ENCODE measurements at regions not wholly inside any gene's neighbourhood (a gene's known extent, or its start where the extent isn't known, plus 50 kb on each side); places are given as distances from the start of the nearest gene placed in this dataset.

- Histone ChIP-seq H3K9me3 (replicated peaks; ENCODE audit: control insufficient read depth, insufficient read depth, low read length) (no peaks in the 10 kb centered on the region), H4K20me1 (replicated peaks; ENCODE audit: control insufficient read depth, extremely low read depth, insufficient read depth, low read length) (no peaks in the 10 kb centered on the region), H3K4me2 (ENCODE audit: insufficient read depth, low read length) (no peak overlapping the region), H2AFZ (ENCODE audit: low read depth, low read length) (no peak overlapping the region), H3K4me3 (replicated peaks in 1 of 3; ENCODE audit: insufficient read depth in 1 of 3, low read depth in 1 of 3, low read length in 3 of 3) (no peak overlapping the region), H3K27me3 (ENCODE audit: control insufficient read depth in 2 of 2, insufficient read depth in 2 of 2, low read length in 2 of 2) (peaks cover 4 to 5% of the 10 kb centered on the region in 2 experiments), H3K36me3 (ENCODE audit: control insufficient read depth in 2 of 2, extremely low read depth in 1 of 2, insufficient read depth in 2 of 2, low read length in 2 of 2) (no peaks in the 10 kb centered on the region), H3K4me1 (ENCODE audit: control insufficient read depth, extremely low read depth, insufficient read depth, low read length) (no peaks in the 10 kb centered on the region), H3K9me1 (replicated peaks; ENCODE audit: control insufficient read depth, extremely low read depth, insufficient read depth, low read length) (no peaks in the 10 kb centered on the region), H3K27ac (ENCODE audit: insufficient read depth, low read depth, low read length) (no peak overlapping the region), H3K79me2 (ENCODE audit: control insufficient read depth, insufficient read depth, low read length) (no peaks in the 10 kb centered on the region), H3K9ac (replicated peaks; ENCODE audit: extremely low read depth, insufficient read depth, low read length) (no peak overlapping the region)
- ChIA-PET POLR2A (no interaction called here), CTCF (interaction anchor here (1.4 to 3.1 kb wide), 2 partner anchors 14 to 24 kb away, joined by 5 to 16 read pairs; no protein-coding TSS in a partner anchor)
- FAIRE-seq (no peak), DNase-seq (ENCODE audit: low read depth, low spot score) (no peak)
- no peak for TF ChIP-seq GATA2 (IDR thresholded peaks at IDR 0.05; ENCODE audit: insufficient read depth, insufficient read length, low read depth, low read length)
- no peak for TF ChIP-seq JUN (IDR thresholded peaks at IDR 0.05; ENCODE audit: borderline replicate concordance, insufficient read depth, insufficient read length, low read depth)
- TF ChIP-seq POLR2A (IDR thresholded peaks at IDR 0.05; ENCODE audit: low read depth, low read length) = no peak
- TF ChIP-seq EZH2 (IDR thresholded peaks at IDR 0.05; ENCODE audit: borderline replicate concordance, low read depth, low read length, severe bottlenecking) = no peak
- no peak for TF ChIP-seq POLR2AphosphoS5 (IDR thresholded peaks at IDR 0.05; ENCODE audit: insufficient read depth, low read depth, low read length)
- no peak for TF ChIP-seq MAX (IDR thresholded peaks at IDR 0.05; ENCODE audit: insufficient read depth, insufficient read length)
- TF ChIP-seq FOS (IDR thresholded peaks at IDR 0.05; ENCODE audit: borderline replicate concordance, insufficient read depth, low read length) = no peak
- no peak for TF ChIP-seq MYC (IDR thresholded peaks at IDR 0.05; ENCODE audit: low read depth, low read length)
- TF ChIP-seq CTCF (IDR thresholded peaks at IDR 0.05; ENCODE audit: extremely low read depth in 1 of 2, insufficient read depth in 1 of 2, low read depth in 1 of 2, low read length in 2 of 2) = no peak
- BruUV-seq (replicated peaks) = no TSS peak
- intact Hi-C loops (cut with micrococcal nuclease) = no loop called here
- dilution Hi-C loops (cut with MboI; ENCODE audit: extremely low pct_ligation_motif_present, low sequenced_read_pairs) = no loop called here
These were observed 122.7 kb downstream of the LY86 start for GRCh38 chr6:6711031-6711785.
